Limb (tissue), 2 donors: ENCODE measurements at regions not wholly inside any gene's neighbourhood (a gene's known extent, or its start where the extent isn't known, plus 50 kb on each side); places are given as distances from the start of the nearest gene placed in this dataset.

ENCODE experiments used
- DNase-seq, 2 donors: peaks; one replicate each; pipeline ENCODE4 v3.0.0-alpha.2; 2016; ENCODE audit errors: extremely low spot score in 2 of 2

DNA sequence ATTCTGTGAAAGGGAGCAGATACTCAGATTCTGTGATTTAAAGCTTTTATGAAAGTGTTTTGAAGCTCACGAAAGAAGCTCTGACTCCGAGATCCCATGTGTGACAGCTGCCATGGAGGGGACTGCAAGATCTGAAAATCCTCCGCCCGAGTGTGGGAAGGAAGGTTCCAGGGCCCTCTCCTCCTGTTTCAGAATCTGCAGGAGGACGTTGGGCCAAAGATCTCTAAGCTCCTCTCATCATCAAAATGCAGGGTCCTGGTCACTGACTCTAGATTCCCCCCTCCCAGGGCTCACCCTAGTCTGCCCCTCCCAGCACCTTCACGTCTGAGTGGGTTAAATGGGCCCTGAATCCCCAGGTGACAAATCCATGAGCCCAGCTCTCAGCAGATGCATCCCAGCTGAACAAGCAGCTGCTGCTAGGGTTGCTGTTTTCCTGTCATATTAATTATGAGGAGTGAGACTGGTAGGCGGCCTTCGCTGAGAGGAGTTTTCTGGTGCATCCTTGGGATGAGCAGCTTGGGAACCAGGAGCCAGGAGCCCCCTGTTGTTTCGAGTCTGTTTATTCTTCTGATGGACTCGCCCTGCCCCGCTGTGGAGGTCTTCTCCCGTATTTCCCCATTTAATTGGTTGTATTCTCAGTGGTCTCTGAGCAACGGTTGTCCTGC lies 402.0 kb downstream of the MATN1 start:
- DNase-seq = peak in 1 of 2 donors; percentile 30

DNA sequence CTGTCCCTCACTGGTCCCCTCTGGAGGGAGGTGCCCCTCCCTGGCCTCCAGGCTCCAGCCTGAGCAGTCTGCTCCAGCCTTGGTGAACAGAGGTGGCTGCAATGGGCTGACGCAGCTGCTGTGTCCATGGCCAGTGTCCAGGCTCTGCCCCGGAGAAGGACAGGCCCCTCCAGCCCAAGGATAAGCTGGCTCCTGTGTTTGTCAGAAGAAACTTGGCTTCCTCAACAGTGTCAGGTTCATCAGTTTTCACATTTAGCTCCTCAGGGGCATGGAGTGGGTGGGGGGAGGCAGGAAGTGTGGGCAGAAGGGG lies 402.8 kb downstream of the MATN1 start:
- no peak for DNase-seq

DNA sequence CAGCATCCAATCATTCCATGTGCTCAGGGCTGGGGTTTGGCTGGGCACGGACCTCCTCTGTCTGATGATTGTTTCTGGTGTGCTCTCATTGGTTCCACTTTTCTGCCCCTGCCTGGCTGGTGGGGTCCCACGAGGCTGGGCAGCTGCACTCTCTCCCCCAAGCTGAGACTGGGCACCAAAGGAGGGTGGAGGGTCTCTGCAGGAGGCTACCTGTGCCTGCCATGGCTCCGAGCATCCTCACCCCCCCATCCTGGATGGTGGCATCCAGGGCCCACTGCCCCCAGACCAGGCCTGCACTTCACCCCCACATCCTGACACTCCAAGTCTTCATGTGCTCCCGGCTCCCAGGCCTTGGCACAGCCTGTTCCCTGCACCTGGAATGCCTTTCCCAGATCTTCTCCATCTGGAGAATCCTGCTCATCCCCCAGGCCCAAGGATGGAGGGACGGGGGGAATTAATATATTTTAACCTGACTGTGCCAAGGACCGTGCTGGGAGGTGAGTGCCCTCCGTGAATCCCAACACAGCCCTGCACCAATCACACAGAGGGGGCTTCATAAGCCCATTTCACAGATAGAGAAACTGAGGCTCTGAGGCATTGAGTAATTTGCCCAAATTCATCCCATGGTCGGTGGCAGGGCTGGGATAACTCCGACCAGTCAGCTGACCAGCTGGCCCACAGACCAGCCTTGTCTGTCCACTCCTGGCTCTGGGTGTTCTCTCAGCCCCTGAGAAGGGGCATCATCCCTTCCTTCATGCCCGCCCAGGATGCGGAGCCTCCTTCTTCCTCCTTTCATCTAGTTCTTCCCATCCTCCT lies 403.4 kb downstream of the MATN1 start:
- DNase-seq = no peak

DNA sequence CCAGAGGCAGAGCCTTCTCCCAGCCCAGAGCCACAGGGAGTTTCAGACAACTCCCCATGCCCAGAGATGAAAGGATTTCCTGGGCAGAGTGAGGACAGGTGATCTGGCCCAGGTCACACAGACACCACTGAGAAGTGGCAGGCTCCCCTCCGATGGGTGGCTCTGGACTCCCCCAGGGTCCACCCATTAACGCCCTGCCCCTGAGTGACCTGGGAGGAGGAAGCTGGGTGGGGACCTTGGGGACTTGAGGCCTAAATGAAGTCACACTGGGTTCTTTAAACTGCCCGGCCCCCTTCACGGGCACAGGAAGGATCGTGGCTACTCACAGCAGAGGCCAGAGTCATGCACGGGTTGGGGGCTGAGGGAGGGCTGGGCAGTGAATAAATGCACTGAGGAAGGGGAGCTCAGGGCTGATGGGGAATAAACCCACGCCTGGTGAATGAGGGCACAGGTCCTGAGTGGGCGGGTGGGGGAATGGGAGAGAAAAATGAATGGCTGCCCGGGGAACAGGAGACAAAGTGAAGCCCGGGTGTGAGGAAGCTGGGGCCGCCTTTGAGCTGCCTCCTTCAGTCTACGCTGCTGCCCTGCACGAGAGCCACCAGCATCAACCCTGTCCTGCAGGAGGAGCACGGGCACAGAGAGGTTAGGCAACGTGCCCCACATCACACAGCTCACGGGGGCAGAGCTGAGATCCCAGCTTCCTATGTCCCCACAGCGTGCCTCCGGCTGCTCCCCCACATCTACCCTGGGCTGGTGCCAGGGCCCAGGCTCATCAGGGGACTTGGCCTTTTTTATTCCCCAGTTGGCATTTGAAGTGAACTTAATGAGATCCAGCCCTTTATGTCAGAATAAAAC lies 404.3 kb downstream of the MATN1 start:
- DNase-seq = no peak

DNA sequence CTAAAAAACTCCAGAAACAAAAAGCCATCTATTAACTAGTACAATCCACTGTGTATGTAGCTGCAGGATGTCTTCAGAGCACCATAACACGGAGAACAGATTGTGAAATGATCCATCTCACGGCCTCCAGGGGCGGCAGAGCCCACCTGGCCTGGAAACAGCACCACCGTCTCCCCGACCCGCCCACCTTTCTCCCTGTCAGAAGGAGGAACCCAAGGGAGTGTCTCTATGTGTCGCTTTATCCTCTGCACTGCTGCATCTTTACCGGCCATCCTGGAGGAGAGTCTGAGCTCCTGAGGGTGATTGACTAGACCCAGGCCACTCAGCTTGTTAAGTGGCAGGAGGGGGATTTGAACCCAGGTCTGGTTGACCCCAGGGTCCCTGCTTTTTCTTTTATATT lies 405.0 kb downstream of the MATN1 start:
- DNase-seq = no peak

DNA sequence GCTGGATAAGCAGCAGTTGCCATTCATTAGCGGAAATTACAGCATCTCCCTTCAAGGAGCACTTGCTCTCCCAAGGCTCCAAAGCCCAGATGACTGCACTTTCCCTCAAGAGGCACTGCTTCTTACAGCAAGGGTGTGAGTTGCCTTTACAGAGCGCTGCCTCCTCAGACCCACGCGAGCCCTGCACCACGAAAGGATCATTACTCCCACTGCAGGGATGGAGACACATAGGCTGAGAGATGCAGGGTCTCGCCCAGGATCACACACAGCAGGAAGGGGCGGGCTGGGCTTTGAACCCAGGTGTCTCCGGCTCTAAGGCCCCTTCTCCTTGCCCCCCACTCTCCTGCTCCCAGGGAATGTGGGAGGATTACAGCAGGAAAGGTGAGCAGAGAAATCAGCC lies 405.5 kb downstream of the MATN1 start:
- DNase-seq = no peak

DNA sequence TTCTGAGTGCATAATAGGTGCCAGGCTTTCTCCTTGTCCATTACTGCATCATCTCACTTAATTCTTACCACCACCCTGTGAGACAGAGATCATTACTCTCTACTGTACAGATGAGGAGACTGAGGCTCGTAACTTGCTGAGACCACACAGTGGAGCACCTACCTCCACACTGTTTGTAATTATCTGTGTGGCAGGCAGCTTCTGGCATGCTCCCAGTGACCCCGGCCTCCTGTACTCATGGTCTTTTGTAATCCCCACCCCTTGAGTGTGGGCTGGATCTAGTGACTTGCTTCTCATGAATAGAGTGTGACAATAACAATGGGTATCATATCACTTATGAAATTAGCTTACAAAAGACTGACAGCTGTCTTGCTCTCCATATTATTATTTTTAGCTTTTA lies 407.3 kb downstream of the MATN1 start:
- DNase-seq = no peak

DNA sequence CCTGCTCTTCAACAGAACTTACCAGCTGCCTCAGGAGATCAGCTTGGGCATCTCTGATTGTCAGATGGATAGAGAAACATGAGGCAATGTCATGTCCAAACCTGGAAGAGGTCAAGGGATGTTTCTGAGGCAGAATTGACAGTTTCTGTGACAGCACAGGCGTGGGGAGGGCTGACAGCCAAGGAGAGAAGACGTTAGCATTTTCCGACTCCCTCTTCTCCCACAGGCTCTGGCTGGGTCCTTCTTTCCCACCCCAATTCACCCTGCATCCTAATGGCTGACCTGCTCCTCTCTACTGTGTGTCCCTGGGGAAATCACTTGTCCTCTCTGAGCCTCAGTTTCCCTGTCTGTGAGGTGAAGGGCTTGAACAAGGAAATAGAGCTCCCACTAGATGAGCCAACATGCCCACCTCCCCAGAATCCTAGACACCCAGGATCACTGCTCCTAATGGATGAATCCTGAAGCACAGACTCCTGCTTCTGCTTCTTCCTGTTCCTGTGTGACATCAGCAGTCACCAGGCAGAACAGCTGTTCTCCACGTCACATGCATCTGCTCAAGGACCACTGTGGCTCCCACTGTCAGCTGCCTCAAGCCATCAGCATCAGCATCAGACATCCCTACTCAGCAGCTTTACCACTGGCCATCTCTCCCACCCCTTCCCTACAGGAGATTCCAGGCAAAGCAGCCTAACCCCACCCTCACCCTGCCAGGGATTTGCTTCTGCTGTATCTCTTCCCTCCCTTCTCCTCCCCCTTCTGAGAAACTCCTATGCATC lies 408.0 kb downstream of the MATN1 start:
- no peak for DNase-seq

DNA sequence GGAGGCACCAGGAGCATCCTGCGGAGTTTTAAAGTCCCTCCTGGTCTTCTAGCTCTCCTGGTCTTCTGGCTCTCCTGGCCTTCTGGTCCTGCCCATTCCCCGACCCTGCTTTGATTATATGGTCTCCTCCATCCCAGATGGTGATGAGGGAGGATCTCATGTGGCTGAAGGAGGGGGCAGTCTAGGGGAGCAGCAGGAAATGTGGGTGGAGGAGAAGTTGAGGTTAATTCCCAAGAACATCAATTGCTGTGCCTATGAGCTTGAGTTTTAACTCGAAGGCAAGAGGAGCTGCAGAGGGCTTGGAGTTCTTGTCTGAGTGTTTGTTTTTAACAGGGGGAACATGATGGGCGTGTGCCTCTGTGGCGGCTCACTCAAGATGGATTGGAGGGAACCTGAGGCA lies 408.8 kb downstream of the MATN1 start:
- DNase-seq = no peak

DNA sequence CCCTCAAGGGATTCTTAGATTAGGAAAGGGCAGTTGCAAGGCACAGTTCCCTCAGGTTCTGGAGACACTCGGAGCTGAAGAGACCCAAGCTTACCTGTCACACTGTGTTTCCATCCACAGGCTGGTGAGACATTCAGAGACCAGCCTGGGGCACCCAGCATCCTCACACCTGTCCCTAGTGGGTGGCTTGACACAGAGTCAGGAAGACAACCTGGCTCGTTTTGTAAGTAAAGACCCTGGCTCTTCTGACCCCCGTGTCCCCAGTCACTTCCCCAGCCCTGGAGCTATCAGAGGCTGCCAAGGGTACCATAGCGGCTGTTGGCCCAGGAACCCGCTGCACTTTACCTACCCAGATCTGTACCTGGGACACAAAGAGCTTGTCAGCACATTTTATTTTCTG lies 409.8 kb downstream of the MATN1 start:
- peak in 1 of 2 donors; percentile 4 for DNase-seq

DNA sequence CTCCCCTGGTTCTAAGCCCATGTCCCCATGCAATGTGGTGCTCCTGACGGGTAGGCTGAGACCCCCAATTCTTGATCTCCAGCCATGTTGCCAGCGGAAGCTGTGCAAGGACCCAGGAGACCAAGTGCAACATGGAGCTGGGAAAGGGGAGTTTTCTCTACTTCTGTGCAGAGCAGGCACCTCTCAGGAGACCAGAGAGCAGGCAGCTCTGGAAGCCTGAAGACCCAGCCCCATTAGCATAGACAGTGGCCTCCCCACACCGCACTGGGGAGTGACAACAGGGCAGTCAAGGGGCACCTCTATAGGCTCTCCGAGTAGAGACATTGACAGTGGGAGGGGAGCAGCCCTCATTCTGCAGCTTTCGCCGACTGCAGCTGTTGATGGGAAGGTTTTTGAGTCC lies 410.2 kb downstream of the MATN1 start:
- no peak for DNase-seq

DNA sequence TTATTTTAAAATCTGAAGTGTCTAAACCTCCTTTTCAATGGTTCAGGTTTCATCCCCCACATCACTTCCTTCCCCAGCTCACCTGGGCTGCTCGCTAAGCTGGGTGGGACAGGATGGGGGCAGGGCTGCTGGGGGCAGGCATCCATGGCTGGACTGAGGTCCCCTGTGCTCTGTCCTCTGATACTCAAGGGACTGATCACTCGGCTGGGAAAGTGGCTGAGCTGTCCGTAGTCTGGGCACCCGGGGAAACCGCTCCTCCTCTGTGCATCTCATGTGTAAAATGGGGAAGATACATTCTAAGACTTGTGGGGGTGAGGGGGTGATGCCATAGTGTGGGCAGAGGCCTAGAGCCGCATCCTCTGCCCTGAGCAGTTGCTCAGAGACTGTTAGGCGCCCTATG lies 411.2 kb downstream of the MATN1 start:
- DNase-seq = peak in 1 of 2 donors; percentile 10

DNA sequence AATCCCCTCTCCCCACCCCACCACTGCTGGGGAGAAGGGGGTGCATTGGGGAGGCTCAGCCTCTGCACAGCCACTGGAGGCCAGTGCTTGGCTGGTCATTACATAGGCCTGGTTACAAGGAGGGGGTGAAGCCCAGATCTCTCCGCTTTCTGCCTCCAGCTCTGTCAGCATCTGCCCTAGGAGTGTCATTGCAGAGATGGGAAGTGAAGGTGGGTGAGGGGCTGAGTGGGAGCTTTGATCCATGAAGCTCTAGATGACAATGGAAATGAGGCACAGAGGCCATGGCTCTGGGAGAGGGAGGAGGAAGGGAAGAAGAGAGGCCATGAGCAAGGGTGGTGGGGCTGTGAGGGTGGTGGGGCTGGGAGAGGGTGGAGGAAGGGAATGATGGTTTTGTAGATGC lies 411.6 kb downstream of the MATN1 start:
- DNase-seq = peak in 1 of 2 donors; percentile 11

DNA sequence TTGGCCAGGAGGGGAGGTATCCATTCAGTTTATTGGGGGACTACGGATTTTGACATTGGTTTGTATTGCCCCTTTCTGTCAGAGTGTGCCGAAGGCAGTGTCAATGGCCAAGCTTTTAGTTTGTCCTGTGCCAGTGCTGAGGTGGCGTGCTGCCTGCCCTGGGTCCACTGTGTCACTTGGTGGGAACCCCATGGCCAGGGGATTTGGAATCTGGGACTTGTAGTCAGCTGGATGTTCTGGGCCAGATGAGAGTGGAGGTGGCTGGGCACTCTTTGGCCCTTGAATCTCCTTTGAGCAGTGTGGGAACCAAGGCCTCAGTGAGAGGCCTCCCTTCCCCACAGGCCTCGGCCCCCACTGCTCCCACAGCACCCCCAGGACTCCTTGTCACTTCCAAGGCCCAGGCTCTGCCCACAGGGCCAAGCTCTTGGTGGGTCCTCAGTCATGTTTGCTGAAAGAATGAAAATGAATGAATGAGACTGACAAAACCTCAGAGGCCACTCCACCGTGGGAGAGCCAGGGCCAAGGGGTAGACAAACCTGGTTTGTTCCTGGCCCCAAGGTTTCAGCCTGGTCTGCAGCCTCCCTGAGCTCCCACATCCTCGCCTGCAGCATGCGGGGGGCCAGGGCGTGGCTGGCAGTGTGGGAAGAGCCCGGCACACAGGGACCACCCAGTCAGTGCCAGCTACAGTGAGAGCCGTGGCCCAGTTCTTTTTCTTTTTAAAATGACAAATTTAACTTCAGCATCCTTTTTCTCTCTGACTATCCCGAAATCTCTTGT lies 412.2 kb downstream of the MATN1 start:
- peak in 1 of 2 donors; percentile 19 for DNase-seq

DNA sequence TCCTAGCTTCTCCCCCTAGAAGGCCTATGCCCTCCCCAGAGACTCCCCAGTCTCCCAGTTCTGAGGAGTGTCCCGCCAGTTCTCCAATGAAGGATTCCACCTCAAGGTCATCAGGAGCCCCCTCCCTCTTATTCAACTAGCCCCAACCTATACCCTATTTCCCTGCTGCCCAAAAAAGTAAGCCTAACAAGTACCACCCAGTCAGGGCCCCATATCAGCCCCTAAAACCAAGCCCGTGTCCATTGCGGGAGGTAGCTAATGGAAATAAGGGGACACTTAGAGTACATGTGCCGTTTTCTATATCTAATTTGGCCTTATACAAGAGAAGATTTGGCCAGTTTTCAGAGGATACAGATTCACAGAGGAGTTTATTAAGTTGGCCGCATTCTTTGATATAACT lies 416.2 kb downstream of the MATN1 start:
- no peak for DNase-seq

DNA sequence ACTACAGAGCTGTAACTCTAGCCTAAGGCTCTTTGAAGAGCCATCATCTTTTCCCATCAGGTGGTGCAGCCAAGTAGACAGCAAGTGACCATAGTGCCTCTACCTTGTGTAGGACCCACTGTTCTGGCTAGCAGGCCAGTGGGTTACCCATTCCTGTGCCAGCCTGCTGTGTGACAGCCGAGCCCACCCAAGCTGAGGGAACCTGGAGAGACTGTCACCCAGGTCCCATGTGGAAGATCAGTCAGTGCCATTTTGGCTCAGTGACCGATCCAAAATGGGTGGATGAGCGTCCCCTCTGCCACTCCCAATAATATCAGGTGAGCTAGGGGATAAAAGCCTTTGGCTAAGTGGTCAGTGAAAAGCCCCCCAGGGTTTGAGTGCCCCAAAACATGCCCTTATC lies 417.9 kb downstream of the MATN1 start:
- DNase-seq = peak in 1 of 2 donors; percentile 8

DNA sequence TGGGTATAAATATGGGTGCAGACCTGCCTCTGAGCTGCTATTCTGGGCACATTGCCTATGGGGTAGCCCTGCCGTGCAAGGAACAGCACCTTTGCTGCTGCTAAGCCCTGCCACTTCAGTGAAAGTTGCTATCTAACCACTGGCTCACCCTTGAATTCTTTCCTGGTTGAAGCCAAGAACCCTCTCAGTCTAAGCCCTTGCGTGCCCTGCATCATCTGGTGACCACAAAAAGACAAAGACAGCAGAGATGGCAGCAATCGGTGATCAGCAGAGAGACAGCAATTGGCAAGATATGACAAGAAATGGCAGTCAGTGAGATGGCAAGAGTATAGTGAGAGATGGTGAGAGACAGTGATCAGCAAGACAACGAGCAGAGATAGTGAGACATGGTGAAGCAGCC lies 418.3 kb downstream of the MATN1 start:
- DNase-seq = no peak

DNA sequence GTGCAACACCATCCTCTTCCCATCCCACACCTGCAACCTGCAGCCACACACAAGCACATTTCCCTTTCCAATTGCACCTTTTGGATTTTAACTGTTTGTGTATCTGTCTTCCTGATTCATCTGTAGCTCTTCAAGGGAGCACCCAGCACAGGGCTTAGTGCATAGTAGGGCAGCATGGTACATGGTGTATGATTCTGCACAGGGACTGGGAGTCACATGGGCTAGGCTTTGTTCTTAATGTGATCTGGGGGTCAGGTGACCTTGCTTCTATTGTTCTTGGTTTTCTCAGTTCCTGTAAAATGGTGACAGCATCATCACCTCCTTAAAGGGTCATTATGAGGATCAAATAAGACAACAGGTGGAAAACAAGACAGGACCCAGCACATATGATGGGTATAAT lies 419.3 kb downstream of the MATN1 start:
- no peak for DNase-seq

DNA sequence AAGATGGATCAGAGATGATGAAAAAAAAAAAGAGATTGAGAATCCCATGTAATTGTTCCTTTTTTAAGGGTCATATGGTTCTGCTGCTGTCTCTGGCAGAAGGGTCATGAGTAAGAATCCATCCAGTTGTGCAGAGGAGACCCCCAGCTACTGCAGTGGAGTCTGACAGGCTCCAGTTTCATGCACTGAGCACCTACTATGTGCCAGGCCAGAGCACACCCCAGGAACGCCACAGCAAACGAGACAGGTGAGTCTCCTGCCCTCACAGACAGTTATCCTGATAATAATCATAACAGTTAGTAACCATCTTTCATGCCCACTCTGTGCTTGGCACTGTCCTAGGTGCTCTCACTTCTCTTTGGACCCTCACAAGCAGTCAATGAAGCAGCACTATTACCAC lies 420.0 kb downstream of the MATN1 start:
- DNase-seq = no peak

DNA sequence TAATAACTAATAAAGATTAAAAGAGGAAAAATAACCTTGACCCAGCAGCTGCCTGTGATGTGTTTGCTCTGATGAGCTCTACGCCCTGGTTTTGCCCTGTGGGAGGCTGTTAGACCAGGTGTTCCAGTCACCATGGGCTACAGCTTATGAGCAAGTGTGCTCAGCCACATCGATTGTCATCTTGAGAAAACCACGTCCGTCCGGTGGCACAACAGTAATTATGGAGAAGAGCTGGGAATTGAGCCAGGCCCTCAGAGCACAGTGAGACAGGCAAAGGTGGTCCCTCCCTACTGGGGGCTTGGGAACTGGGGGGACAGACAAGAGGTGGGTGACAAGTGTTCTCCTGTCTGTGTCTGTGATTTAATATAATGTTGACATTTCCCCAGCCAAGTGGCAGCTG lies 420.5 kb downstream of the MATN1 start:
- DNase-seq = no peak

DNA sequence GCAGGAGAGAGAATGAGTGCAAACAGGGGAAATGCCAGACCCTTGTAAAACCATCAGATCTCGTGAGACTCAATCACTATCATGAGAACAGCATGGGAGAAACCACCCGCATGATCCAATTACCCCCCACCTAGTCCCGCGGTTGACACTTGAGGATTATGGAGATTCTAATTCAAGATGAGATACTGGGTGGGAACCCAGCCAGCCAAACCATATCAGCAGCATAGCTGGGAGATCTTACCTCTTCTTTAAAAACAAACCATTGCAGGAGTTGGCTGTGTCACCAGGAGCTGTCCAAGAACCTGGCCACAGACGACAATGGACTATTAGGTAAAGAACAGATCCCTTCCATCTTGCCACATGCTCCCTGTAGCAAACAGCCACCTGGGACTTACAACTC lies 422.7 kb downstream of the MATN1 start:
- DNase-seq = no peak
